A673 (cell line): ENCODE measurements at regions not wholly inside any gene's neighbourhood (a gene's known extent, or its start where the extent isn't known, plus 50 kb on each side); places are given as distances from the start of the nearest gene placed in this dataset.
A peak's percentile ranks its signal among the peaks of the same experiment; 100 is the strongest.
"Not testable (repeated sequence)": the region's sequence is repeated elsewhere in the genome, so short reads cannot be mapped to it uniquely, and the experiment has no call there.

Source experiments
- BruUV-seq: library from RNA; stranded (reverse); fragments of 400-500 nt; replicated peaks from 2 replicates; lab custom pipeline; 2021; lab: Mats Ljungman, UMichigan
- CTCF ChIA-PET: fragments of 300-600 bp; sonication (Branson Sonifier 250); formaldehyde crosslinking; loops from one replicate; lab custom pipeline; 2022; ENCODE audit warnings: antibody characterized with exemption; lab: Charles Lee
- POLR2A ChIA-PET: fragments of 300-600 bp; sonication (Branson Sonifier 250); formaldehyde crosslinking; loops from one replicate; lab custom pipeline; 2022; ENCODE audit warnings: antibody characterized with exemption; ENCODE audit not compliant: low non-redundant PET; lab: Charles Lee
- DNase-seq: peaks from one replicate; pipeline ENCODE4 v3.0.0-alpha.2; 2015; ENCODE audit warnings: low spot score
- H3K27ac ChIP-seq: fragments of 200-600 bp; sonication (generic); 2 replicates; pipeline ENCODE4 v1.5.1; 2016; ENCODE audit warnings: mixed run types, low read depth, mild to moderate bottlenecking, mixed read lengths, antibody characterized with exemption, low read length; ENCODE audit not compliant: poor library complexity, severe bottlenecking
- H3K27me3 ChIP-seq: fragments of 200-600 bp; sonication (generic); replicated peaks from 2 replicates; pipeline ENCODE4 v1.6.1; 2017; ENCODE audit warnings: mixed run types, low read depth, mild to moderate bottlenecking, mixed read lengths, antibody characterized with exemption, low read length; ENCODE audit not compliant: insufficient read depth, poor library complexity
- H3K36me3 ChIP-seq: fragments of 200-600 bp; sonication (generic); 2 replicates; pipeline ENCODE4 v1.6.1; 2016; ENCODE audit warnings: mixed run types, mild to moderate bottlenecking, mixed read lengths, antibody characterized with exemption, low read length; ENCODE audit not compliant: insufficient read depth, poor library complexity, severe bottlenecking
- H3K4me1 ChIP-seq: fragments of 200-600 bp; sonication (generic); 2 replicates; pipeline ENCODE4 v1.6.1; 2017; ENCODE audit warnings: mixed run types, mild to moderate bottlenecking, mixed read lengths, antibody characterized with exemption, low read length; ENCODE audit not compliant: insufficient read depth, poor library complexity, severe bottlenecking
- H3K4me3 ChIP-seq: fragments of 200-600 bp; sonication (generic); 2 replicates; pipeline ENCODE4 v1.5.1; 2016; ENCODE audit warnings: low read depth, mixed run types, mild to moderate bottlenecking, mixed read lengths, low read length; ENCODE audit not compliant: poor library complexity, severe bottlenecking
- H3K9me3 ChIP-seq: fragments of 200-600 bp; sonication (generic); 2 replicates; pipeline ENCODE4 v1.6.1; 2016; ENCODE audit warnings: mixed run types, low read depth, mild to moderate bottlenecking, mixed read lengths, antibody characterized with exemption, low read length; ENCODE audit not compliant: poor library complexity, severe bottlenecking
- EZH2 ChIP-seq: fragments of 200-600 bp; sonication (generic); IDR thresholded peaks from 2 replicates; pipeline ENCODE4 v1.6.1; 2017; ENCODE audit warnings: borderline replicate concordance, low read depth, mild to moderate bottlenecking, mixed read lengths, antibody characterized with exemption, low read length; ENCODE audit not compliant: poor library complexity, severe bottlenecking
- intact Hi-C: fragments of 100-400 bp; cut with micrococcal nuclease; formaldehyde crosslinking; loops from one replicate; pipeline ENCODE4 v1.10.0; 2022; ENCODE audit not compliant: unreplicated experiment
- TF ChIP-seq, protein P1 (sequence below): fragments of 300-800, 200-600 bp; sonication (generic); conservative IDR thresholded peaks from 2 replicates; pipeline ENCODE4 v1.5.1; 2017; ENCODE audit warnings: low read depth, mild to moderate bottlenecking, antibody characterized with exemption, low read length, moderate library complexity, mixed read lengths

- intact Hi-C loops, result no loop called here
- H3K9me3 ChIP-seq, result no peaks in the 10 kb centered on the region
- ChIA-PET POLR2A (no interaction called here), CTCF (no interaction called here)
- DNase-seq, result no peak
- no peaks in the 10 kb centered on the region for H3K27me3 ChIP-seq
- no TSS peak for BruUV-seq
- H3K27ac ChIP-seq, result no peak overlapping the region
- peaks cover 5% of the 10 kb centered on the region for H3K4me1 ChIP-seq
- H3K4me3 ChIP-seq, result no peak overlapping the region
- TF ChIP-seq, protein P1, sequence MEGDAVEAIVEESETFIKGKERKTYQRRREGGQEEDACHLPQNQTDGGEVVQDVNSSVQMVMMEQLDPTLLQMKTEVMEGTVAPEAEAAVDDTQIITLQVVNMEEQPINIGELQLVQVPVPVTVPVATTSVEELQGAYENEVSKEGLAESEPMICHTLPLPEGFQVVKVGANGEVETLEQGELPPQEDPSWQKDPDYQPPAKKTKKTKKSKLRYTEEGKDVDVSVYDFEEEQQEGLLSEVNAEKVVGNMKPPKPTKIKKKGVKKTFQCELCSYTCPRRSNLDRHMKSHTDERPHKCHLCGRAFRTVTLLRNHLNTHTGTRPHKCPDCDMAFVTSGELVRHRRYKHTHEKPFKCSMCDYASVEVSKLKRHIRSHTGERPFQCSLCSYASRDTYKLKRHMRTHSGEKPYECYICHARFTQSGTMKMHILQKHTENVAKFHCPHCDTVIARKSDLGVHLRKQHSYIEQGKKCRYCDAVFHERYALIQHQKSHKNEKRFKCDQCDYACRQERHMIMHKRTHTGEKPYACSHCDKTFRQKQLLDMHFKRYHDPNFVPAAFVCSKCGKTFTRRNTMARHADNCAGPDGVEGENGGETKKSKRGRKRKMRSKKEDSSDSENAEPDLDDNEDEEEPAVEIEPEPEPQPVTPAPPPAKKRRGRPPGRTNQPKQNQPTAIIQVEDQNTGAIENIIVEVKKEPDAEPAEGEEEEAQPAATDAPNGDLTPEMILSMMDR, result no peak
- TF ChIP-seq EZH2, result no peak
- no peaks in the 10 kb centered on the region for H3K36me3 ChIP-seq
These were observed 185.9 kb upstream of the ANKRD28 start for GRCh38 chr3:15983693-15984092.

DNA sequence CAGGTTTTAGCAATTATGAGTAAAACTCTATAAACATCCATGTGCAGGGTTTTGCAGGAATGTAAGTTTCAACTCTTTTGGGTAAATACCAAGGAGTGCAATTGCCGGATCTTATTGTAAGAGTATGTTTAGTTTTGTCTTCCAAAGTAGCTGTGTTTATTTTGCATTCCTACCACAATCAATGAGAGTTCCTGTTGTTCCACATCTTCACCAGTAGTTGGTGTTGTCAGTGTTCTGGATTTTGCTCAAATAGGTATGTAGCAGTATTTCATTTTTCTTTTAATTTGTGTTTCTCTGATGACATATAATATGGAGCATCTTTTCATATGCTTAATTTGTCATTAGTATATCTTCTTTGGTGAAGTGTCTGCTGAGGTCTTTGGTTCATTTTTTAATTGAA is 185.1 kb upstream of the GALNT15 start:
- H3K4me1 ChIP-seq, result no peaks in the 10 kb centered on the region
- TF ChIP-seq, protein P1, result peak; percentile 46; the same call in 1 of the 2 replicates
- no peak for TF ChIP-seq EZH2
- DNase-seq, result no peak
- H3K27ac ChIP-seq, result no peak overlapping the region
- no TSS peak for BruUV-seq
- ChIA-PET POLR2A (no interaction called here), CTCF (no interaction called here)
- no peaks in the 10 kb centered on the region for H3K36me3 ChIP-seq
- no peaks in the 10 kb centered on the region for H3K9me3 ChIP-seq
- intact Hi-C loops, result no loop called here
- no peaks in the 10 kb centered on the region for H3K27me3 ChIP-seq
- no peak overlapping the region for H3K4me3 ChIP-seq

GRCh38 chr3:15993660-15994059 is 180.8 kb upstream of the GALNT15 start:
- CTCF ChIA-PET, BruUV-seq, DNase-seq, H3K9me3 ChIP-seq, H3K4me1 ChIP-seq, intact Hi-C loops, H3K4me3 ChIP-seq, POLR2A ChIA-PET, H3K27me3 ChIP-seq, H3K36me3 ChIP-seq, H3K27ac ChIP-seq: not testable (repeated sequence)

DNA sequence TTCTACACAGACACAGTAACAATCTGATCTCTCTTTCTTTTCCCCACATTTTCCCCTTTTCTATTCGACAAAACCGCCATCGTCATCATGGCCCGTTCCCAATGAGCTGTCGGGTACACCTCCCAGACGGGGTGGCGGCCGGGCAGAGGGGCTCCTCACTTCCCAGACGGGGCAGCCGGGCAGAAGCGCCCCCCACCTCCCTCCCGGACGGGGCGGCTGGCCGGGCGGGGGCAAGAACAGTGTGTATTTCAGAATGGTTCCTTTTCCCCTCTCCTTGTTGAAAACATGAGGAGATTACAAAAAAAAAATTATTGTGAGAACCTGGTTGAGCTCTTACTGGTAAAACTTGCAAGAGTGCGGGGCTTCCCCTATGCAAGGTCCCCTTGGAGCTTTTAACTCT is 178.0 kb upstream of the GALNT15 start:
- H3K36me3 ChIP-seq, H3K9me3 ChIP-seq, H3K4me1 ChIP-seq, intact Hi-C loops, H3K4me3 ChIP-seq, POLR2A ChIA-PET, CTCF ChIA-PET, DNase-seq, H3K27me3 ChIP-seq, BruUV-seq, H3K27ac ChIP-seq: not testable (repeated sequence)
